HCT116 (cell line): ENCODE measurements at regions not wholly inside any gene's neighbourhood (a gene's known extent, or its start where the extent isn't known, plus 50 kb on each side); places are given as distances from the start of the nearest gene placed in this dataset.

Experiments used
- ATAC-seq: fragments of 200-7000 bp; cut with Tn5 transposase; 2 replicates; pipeline ENCODE4 v1.9.1; 2020; ENCODE audit warnings: mild to moderate bottlenecking, moderate library complexity
- BruUV-seq: library from RNA; stranded (reverse); fragments of 400-500 nt; replicated peaks from 2 replicates; lab custom pipeline; 2021; lab: Mats Ljungman, UMichigan
- CTCF ChIA-PET: fragments of 300-600 bp; sonication (Branson Sonifier 250); formaldehyde crosslinking; loops from one replicate; lab custom pipeline; 2021; ENCODE audit warnings: antibody characterized with exemption; lab: Charles Lee
- POLR2A ChIA-PET: fragments of 300-600, 350-600 bp; sonication (Branson Sonifier 250); formaldehyde crosslinking; loops from one replicate; lab custom pipeline; 2021; ENCODE audit warnings: antibody characterized with exemption; lab: Charles Lee
- RAD21 ChIA-PET, 2 experiments: fragments of 300-600 bp; sonication (Branson Sonifier 250); formaldehyde crosslinking; loops; one replicate each; lab custom pipeline; 2023; ENCODE audit warnings: low total read pairs in 2 of 2; ENCODE audit not compliant: uncharacterized antibody in 2 of 2, unreplicated experiment in 2 of 2, low non-redundant PET in 1 of 2; lab: Charles Lee
- DNase-seq: peaks from one replicate; pipeline ENCODE4 v3.0.0-alpha.2; 2010; ENCODE audit warnings: low read depth, low spot score
- H2AFZ ChIP-seq: fragments of 200-600 bp; shearing (Covaris generic), sonication (generic); 2 replicates; pipeline ENCODE4 v1.6.1; 2017; ENCODE audit warnings: low read depth, mixed run types, mixed read lengths, antibody characterized with exemption, low read length; ENCODE audit not compliant: poor library complexity, severe bottlenecking
- H3K27ac ChIP-seq: 2 replicates; pipeline ENCODE4 v1.5.1; 2012; ENCODE audit warnings: low read depth, low read length
- H3K27me3 ChIP-seq: fragments of 200-600 bp; sonication (generic); 2 replicates; pipeline ENCODE4 v1.6.1; 2016; ENCODE audit warnings: mixed run types, low read length, mixed read lengths; ENCODE audit not compliant: insufficient read depth
- H3K36me3 ChIP-seq, 2 experiments: fragments of 200-500 bp in 1 of 2; fragments of 200-600 bp in 1 of 2; sonication (Bioruptor generic) in 1 of 2; sonication (generic) in 1 of 2; 2 replicates each; pipeline versions ENCODE4 v1.5.1 to v1.6.1; 2014 to 2016; ENCODE audit warnings: low read length in 2 of 2, inconsistent platforms in 1 of 2, mixed read lengths in 1 of 2, mixed run types in 1 of 2; ENCODE audit not compliant: insufficient read depth in 2 of 2, control insufficient read depth in 1 of 2
- H3K4me1 ChIP-seq, 2 experiments: fragments of 200-600 bp in 1 of 2; sonication (generic) in 1 of 2; 2 replicates each; pipeline versions ENCODE4 v1.5.1 to v1.6.1; 2012 to 2017; ENCODE audit warnings: low read length in 2 of 2, inconsistent platforms in 1 of 2, mild to moderate bottlenecking in 1 of 2, mixed read lengths in 1 of 2, mixed run types in 1 of 2, moderate library complexity in 1 of 2; ENCODE audit not compliant: insufficient read depth in 2 of 2, control insufficient read depth in 1 of 2
- H3K4me2 ChIP-seq: fragments of 200-600 bp; sonication (generic); 2 replicates; pipeline ENCODE4 v1.6.1; 2017; ENCODE audit warnings: mixed run types, low read length, mixed read lengths
- H3K4me3 ChIP-seq, 2 experiments: fragments of 200-600 bp in 1 of 2; sonication (generic) in 1 of 2; replicated peaks in 1 of 2; 2 replicates each; pipeline ENCODE4 v1.5.1; 2011 to 2016; ENCODE audit warnings: low read length in 2 of 2, control low read depth in 1 of 2, low read depth in 1 of 2, mild to moderate bottlenecking in 1 of 2, mixed read lengths in 1 of 2, mixed run types in 1 of 2
- H3K79me2 ChIP-seq: fragments of 200-600 bp; sonication (generic); 2 replicates; pipeline ENCODE4 v1.6.1; 2017; ENCODE audit warnings: mild to moderate bottlenecking, mixed run types, low read length, moderate library complexity, mixed read lengths; ENCODE audit not compliant: insufficient read depth
- H3K9ac ChIP-seq: fragments of 200-600 bp; sonication (generic); 2 replicates; pipeline ENCODE4 v1.6.1; 2016; ENCODE audit warnings: low read length, mixed read lengths
- H3K9me2 ChIP-seq: fragments of 200-600 bp; sonication (generic), shearing (Covaris generic); 2 replicates; pipeline ENCODE4 v1.6.1; 2017; ENCODE audit warnings: mixed run types, mild to moderate bottlenecking, moderate library complexity; ENCODE audit not compliant: insufficient read depth
- H3K9me3 ChIP-seq, 2 experiments: fragments of 200-500 bp in 1 of 2; fragments of 200-600 bp in 1 of 2; sonication (Bioruptor generic) in 1 of 2; sonication (generic) in 1 of 2; 2 replicates each; pipeline ENCODE4 v1.6.1; 2014 to 2017; ENCODE audit warnings: low read length in 2 of 2, mixed read lengths in 2 of 2, inconsistent platforms in 1 of 2, low read depth in 1 of 2, mild to moderate bottlenecking in 1 of 2, mixed run types in 1 of 2, moderate library complexity in 1 of 2; ENCODE audit not compliant: control insufficient read depth in 1 of 2, insufficient read depth in 1 of 2
- H4K20me1 ChIP-seq: fragments of 200-600 bp; sonication (generic), shearing (Covaris generic); 2 replicates; pipeline ENCODE4 v1.6.1; 2017; ENCODE audit warnings: mixed run types, mild to moderate bottlenecking, moderate library complexity; ENCODE audit not compliant: insufficient read depth
- CBX3 ChIP-seq: IDR thresholded peaks from 2 replicates; pipeline ENCODE4 v1.6.1; 2012; ENCODE audit warnings: low read depth
- EGR1 ChIP-seq: IDR thresholded peaks from 2 replicates; pipeline ENCODE4 v1.6.1; 2012; ENCODE audit warnings: low read depth
- EZH2 ChIP-seq: fragments of 200-600 bp; sonication (generic); IDR thresholded peaks from 2 replicates; pipeline ENCODE4 v1.6.1; 2017; ENCODE audit warnings: antibody characterized with exemption, mixed run types
- EZH2phosphoT487 ChIP-seq: fragments of 200-600 bp; IDR thresholded peaks from 2 replicates; pipeline ENCODE4 v1.6.1; 2018; ENCODE audit warnings: antibody characterized with exemption, borderline replicate concordance
- JUND ChIP-seq: IDR thresholded peaks from 2 replicates; pipeline ENCODE4 v1.6.1; 2012
- MAX ChIP-seq: IDR thresholded peaks from 2 replicates; pipeline ENCODE4 v1.6.1; 2012
- POLR2A ChIP-seq: IDR thresholded peaks from 2 replicates; pipeline ENCODE4 v1.7.0; 2011; ENCODE audit warnings: borderline replicate concordance; ENCODE audit not compliant: insufficient read depth, insufficient read length; ENCODE audit errors: extremely low read depth
- POLR2AphosphoS5 ChIP-seq: IDR thresholded peaks from 2 replicates; pipeline ENCODE4 v1.6.1; 2011; ENCODE audit warnings: mild to moderate bottlenecking, low read depth, low read length, moderate library complexity
- SIN3A ChIP-seq: IDR thresholded peaks from 2 replicates; pipeline ENCODE4 v1.6.1; 2012; ENCODE audit warnings: low read depth
- SP1 ChIP-seq: IDR thresholded peaks from 2 replicates; pipeline ENCODE4 v1.6.1; 2012; ENCODE audit warnings: low read depth
- YY1 ChIP-seq: IDR thresholded peaks from 2 replicates; pipeline ENCODE4 v1.6.1; 2011; ENCODE audit warnings: low read length, low read depth, moderate library complexity, mild to moderate bottlenecking; ENCODE audit not compliant: insufficient replicate concordance; ENCODE audit errors: extremely low read depth
- ZBTB33 ChIP-seq: IDR thresholded peaks from 2 replicates; pipeline ENCODE4 v1.6.1; 2011; ENCODE audit warnings: mild to moderate bottlenecking, low read length, moderate library complexity; ENCODE audit not compliant: insufficient replicate concordance; ENCODE audit errors: extremely low read depth
- ZNF274 ChIP-seq: fragments of 200-500 bp; sonication (Bioruptor generic); IDR thresholded peaks from 2 replicates; pipeline ENCODE4 v1.6.1; 2014; ENCODE audit warnings: mild to moderate bottlenecking, low read depth, low read length, inconsistent platforms
- intact Hi-C: fragments of 100-400 bp; cut with micrococcal nuclease; formaldehyde crosslinking; loops from 2 replicates; pipeline ENCODE4 v1.10.0; 2022

GRCh38 chr7:108815815-108816214 lies 246.1 kb downstream of the DNAJB9 start (continued):
- no peak for TF ChIP-seq ZBTB33
- no peak for TF ChIP-seq CBX3
- TF ChIP-seq, all 23 proteins: peak for 0

- TF ChIP-seq POLR2A (no peak), YY1 (no peak), EZH2phosphoT487 (no peak), SIN3A (no peak), EZH2 (no peak), ZNF274 (no peak), MAX (no peak), EGR1 (no peak), ZBTB33 (no peak), POLR2AphosphoS5 (no peak), CBX3 (no peak), SP1 (no peak), JUND (no peak)
- DNase-seq (no peak), ATAC-seq (no peak)
- no peaks in the 10 kb centered on the region for H3K9me2 ChIP-seq
- no peaks in the 10 kb centered on the region for H3K27me3 ChIP-seq
- no peaks in the 10 kb centered on the region for H3K36me3 ChIP-seq
- CTCF ChIA-PET, result no interaction called here
- H2AFZ ChIP-seq, result no peak overlapping the region
- H3K4me1 ChIP-seq, result no peaks in the 10 kb centered on the region
- BruUV-seq, result no TSS peak
- no peak overlapping the region for H3K9ac ChIP-seq
- no peak overlapping the region for H3K4me3 ChIP-seq
- no peaks in the 10 kb centered on the region for H3K9me3 ChIP-seq
- no peak overlapping the region for H3K4me2 ChIP-seq
- intact Hi-C loops, result no loop called here
- RAD21 ChIA-PET, result no interaction called here
- POLR2A ChIA-PET, result no interaction called here
- H4K20me1 ChIP-seq, result no peaks in the 10 kb centered on the region
- no peak overlapping the region for H3K27ac ChIP-seq
- no peaks in the 10 kb centered on the region for H3K79me2 ChIP-seq
These were observed 249.1 kb downstream of the DNAJB9 start for GRCh38 chr7:108818742-108819141.
